Esophagus muscularis mucosa (tissue), 4 donors: ENCODE measurements at regions not wholly inside any gene's neighbourhood (a gene's known extent, or its start where the extent isn't known, plus 50 kb on each side); places are given as distances from the start of the nearest gene placed in this dataset.

ENCODE experiments used
- DNase-seq: peaks from one replicate; pipeline ENCODE4 v3.0.0-alpha.2; 2017; ENCODE audit errors: extremely low spot score
- H3K27ac ChIP-seq, 4 donors: fragments of 200-600 bp; sonication (generic); replicated peaks in 1 of 4; 1 replicate in 3 of 4; 2 replicates in 1 of 4; pipeline ENCODE4 v1.5.1; 2016 to 2019; ENCODE audit warnings: mild to moderate bottlenecking in 1 of 4
- H3K27me3 ChIP-seq, 4 donors: fragments of 200-600 bp; sonication (generic); one replicate each; pipeline versions ENCODE4 v1.5.1 to v1.6.0; 2016 to 2019
- H3K36me3 ChIP-seq, 4 donors: fragments of 200-600 bp; sonication (generic); one replicate each; pipeline ENCODE4 v1.5.1; 2016 to 2019
- H3K4me1 ChIP-seq, 4 donors: fragments of 200-600 bp; sonication (generic); one replicate each; pipeline ENCODE4 v1.5.1; 2016 to 2019
- H3K4me3 ChIP-seq, 4 donors: fragments of 200-600 bp; sonication (generic); 1 replicate in 2 of 4; 2 replicates in 2 of 4; pipeline ENCODE4 v1.5.1; 2016 to 2019; ENCODE audit warnings: mild to moderate bottlenecking in 4 of 4, moderate library complexity in 1 of 4
- H3K9me3 ChIP-seq, 4 donors: fragments of 200-600 bp; sonication (generic); 1 replicate in 3 of 4; 2 replicates in 1 of 4; pipeline ENCODE4 v1.5.1; 2016 to 2019
- EP300 ChIP-seq: sonication (generic); formaldehyde crosslinking; IDR thresholded peaks from one replicate; pipeline ENCODE4 v1.6.1; 2017; ENCODE audit warnings: antibody characterized with exemption
- POLR2A ChIP-seq: fragments of 450-650 bp; IDR thresholded peaks from one replicate; pipeline ENCODE4 v1.6.1; 2017; ENCODE audit warnings: antibody characterized with exemption, moderate library complexity, mild to moderate bottlenecking, low read depth
- POLR2AphosphoS5 ChIP-seq, 2 donors: sonication (generic); formaldehyde crosslinking; IDR thresholded peaks; one replicate each; pipeline ENCODE4 v1.6.1; 2017; ENCODE audit warnings: antibody characterized with exemption in 2 of 2
- WGBS: methylation state at CpG from one replicate; pipeline ENCODE4 v1.1.5; 2018; 5-methylcytosine and 5-hydroxymethylcytosine counted together
- intact Hi-C: fragments of 100-400 bp; cut with DNase I; formaldehyde crosslinking; loops from one replicate; pipeline ENCODE4 v1.15.1; 2023
- TF ChIP-seq, protein P1 (sequence below), 3 experiments: fragments of 200-600 bp in 2 of 3; fragments of 450-650 bp in 1 of 3; sonication (generic) in 2 of 3; IDR thresholded peaks; one replicate each; pipeline ENCODE4 v1.5.1; 2017 to 2019; ENCODE audit warnings: antibody characterized with exemption in 3 of 3, mild to moderate bottlenecking in 2 of 3, moderate library complexity in 1 of 3

GRCh38 chr13:38415233-38415632 lies 65.6 kb downstream of the UFM1 start:
- no peak for TF ChIP-seq POLR2A
- TF ChIP-seq POLR2AphosphoS5 (IDR thresholded peaks at IDR 0.05): no peak
- no peak for DNase-seq
- no peaks in the 10 kb centered on the region for H3K36me3 ChIP-seq
- intact Hi-C loops: no loop called here
- no peaks in the 10 kb centered on the region for H3K9me3 ChIP-seq
- H3K27ac ChIP-seq: no peak overlapping the region
- H3K27me3 ChIP-seq: no peaks in the 10 kb centered on the region
- 55% methylated on average over 5 of the region's 5 CpGs for WGBS
- no peak overlapping the region for H3K4me3 ChIP-seq
- no peaks in the 10 kb centered on the region for H3K4me1 ChIP-seq

DNA sequence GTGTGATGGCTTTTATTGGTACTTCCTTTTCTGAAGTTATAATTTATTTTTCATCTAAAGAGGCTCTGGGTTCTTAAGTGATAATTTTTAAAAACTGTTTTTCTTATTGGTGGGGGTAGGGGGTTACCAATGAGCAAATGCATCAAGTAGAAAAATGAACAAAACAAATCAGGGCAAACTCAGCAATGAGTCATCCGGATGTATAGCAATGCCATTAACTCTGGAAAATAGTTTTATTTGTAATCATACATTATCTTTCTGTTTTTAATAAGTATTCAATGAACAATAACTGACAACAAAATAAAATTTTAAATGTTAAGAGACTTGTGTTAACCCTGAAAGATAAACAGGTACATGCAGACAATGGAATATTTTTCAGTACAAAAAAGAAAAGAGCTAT lies 67.6 kb downstream of the UFM1 start:
- 90% methylated on average over 1 of the region's 1 CpG for WGBS
- no peak overlapping the region for H3K27ac ChIP-seq
- no peaks in the 10 kb centered on the region for H3K27me3 ChIP-seq
- intact Hi-C loops: no loop called here
- H3K4me1 ChIP-seq: no peaks in the 10 kb centered on the region
- H3K4me3 ChIP-seq: no peak overlapping the region
- DNase-seq: no peak
- no peak for TF ChIP-seq POLR2A
- no peak for TF ChIP-seq POLR2AphosphoS5 (IDR thresholded peaks at IDR 0.05)
- TF ChIP-seq, protein P1, sequence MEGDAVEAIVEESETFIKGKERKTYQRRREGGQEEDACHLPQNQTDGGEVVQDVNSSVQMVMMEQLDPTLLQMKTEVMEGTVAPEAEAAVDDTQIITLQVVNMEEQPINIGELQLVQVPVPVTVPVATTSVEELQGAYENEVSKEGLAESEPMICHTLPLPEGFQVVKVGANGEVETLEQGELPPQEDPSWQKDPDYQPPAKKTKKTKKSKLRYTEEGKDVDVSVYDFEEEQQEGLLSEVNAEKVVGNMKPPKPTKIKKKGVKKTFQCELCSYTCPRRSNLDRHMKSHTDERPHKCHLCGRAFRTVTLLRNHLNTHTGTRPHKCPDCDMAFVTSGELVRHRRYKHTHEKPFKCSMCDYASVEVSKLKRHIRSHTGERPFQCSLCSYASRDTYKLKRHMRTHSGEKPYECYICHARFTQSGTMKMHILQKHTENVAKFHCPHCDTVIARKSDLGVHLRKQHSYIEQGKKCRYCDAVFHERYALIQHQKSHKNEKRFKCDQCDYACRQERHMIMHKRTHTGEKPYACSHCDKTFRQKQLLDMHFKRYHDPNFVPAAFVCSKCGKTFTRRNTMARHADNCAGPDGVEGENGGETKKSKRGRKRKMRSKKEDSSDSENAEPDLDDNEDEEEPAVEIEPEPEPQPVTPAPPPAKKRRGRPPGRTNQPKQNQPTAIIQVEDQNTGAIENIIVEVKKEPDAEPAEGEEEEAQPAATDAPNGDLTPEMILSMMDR (IDR thresholded peaks at IDR 0.05): no peak
- TF ChIP-seq EP300: no peak
- H3K9me3 ChIP-seq: no peaks in the 10 kb centered on the region
- H3K36me3 ChIP-seq: no peaks in the 10 kb centered on the region

GRCh38 chr13:38417727-38418126 lies 68.1 kb downstream of the UFM1 start:
- DNase-seq: no peak
- TF ChIP-seq, protein P1 (IDR thresholded peaks at IDR 0.05): peak in 1 of 3 experiments; percentile 15
- no peak for TF ChIP-seq POLR2A
- WGBS: 74% methylated on average over 2 of the region's 2 CpGs
- H3K4me3 ChIP-seq: no peak overlapping the region
- no peaks in the 10 kb centered on the region for H3K27me3 ChIP-seq
- no peaks in the 10 kb centered on the region for H3K36me3 ChIP-seq
- H3K27ac ChIP-seq: no peak overlapping the region
- H3K9me3 ChIP-seq: no peaks in the 10 kb centered on the region
- intact Hi-C loops: no loop called here
- H3K4me1 ChIP-seq: no peaks in the 10 kb centered on the region

DNA sequence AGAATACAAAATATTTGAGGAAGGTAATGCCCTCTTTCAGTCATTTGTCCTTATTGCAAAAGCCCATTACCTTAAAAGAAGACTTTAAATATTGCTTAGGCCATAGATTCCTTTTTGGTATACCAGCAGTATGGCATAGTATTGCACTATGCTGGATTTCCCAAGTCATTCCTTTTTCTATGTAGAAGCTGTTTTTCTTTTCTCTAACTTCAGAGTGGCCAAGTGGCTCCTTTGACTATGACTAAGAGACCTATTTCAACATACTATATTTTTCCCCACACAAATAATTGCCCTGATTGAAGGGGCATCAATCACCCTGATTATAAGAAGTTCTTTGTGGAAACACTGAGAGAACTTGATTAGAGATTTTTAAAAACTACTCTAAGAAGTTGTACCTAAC lies 68.6 kb downstream of the UFM1 start:
- H3K36me3 ChIP-seq: no peaks in the 10 kb centered on the region
- H3K27ac ChIP-seq: no peak overlapping the region
- H3K4me1 ChIP-seq: no peaks in the 10 kb centered on the region
- no peaks in the 10 kb centered on the region for H3K27me3 ChIP-seq
- DNase-seq: no peak
- H3K9me3 ChIP-seq: no peaks in the 10 kb centered on the region
- H3K4me3 ChIP-seq: no peak overlapping the region
- TF ChIP-seq POLR2A: no peak
- no peak for TF ChIP-seq EP300
- no peak for TF ChIP-seq POLR2AphosphoS5 (IDR thresholded peaks at IDR 0.05)
- TF ChIP-seq, protein P1 (IDR thresholded peaks at IDR 0.05): no peak
- intact Hi-C loops: no loop called here

DNA sequence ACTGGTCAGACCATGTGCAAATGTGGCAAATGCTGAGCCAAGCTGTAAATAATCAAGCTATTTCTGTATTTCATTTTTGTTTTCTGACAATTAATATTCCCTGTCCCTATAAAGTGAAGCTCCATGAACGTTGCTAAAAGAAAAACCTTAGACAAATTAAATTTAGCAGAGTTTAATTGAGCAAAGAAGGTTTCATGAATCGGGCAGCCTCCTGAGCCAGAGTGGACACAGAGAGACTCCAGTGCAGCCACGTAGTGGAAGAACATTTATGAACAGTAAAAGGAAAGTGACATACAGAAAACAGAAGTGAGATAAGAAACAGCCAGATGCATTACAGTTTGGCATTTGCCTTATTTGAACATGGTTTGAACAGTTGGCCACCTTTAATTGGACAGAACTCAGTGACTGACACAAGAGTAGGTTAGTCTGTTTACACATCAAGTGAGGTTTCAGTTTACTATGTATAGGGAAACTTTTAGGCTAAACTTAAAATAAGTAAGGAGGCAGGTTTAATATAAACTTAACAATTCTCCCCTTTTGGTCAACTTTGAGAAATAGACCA lies 69.7 kb downstream of the UFM1 start:
- H3K27me3 ChIP-seq: no peaks in the 10 kb centered on the region
- intact Hi-C loops: no loop called here
- TF ChIP-seq POLR2A (no peak), EP300 (no peak), POLR2AphosphoS5 (IDR thresholded peaks at IDR 0.05) (no peak)
- TF ChIP-seq, protein P1 (IDR thresholded peaks at IDR 0.05): no peak
- H3K4me3 ChIP-seq: no peak overlapping the region
- H3K27ac ChIP-seq: no peak overlapping the region
- 39% methylated on average over 3 of the region's 3 CpGs for WGBS
- no peak for DNase-seq
- H3K9me3 ChIP-seq: no peaks in the 10 kb centered on the region
- no peaks in the 10 kb centered on the region for H3K36me3 ChIP-seq
- H3K4me1 ChIP-seq: no peaks in the 10 kb centered on the region
